NCI-H1930 (cell line): ENCODE measurements at regions not wholly inside any gene's neighbourhood (a gene's known extent, or its start where the extent isn't known, plus 50 kb on each side); places are given as distances from the start of the nearest gene placed in this dataset.

Source experiments
- DNase-seq, 2 experiments: peaks; one replicate each; lab custom pipeline; 2025; lab: John Stamatoyannopoulos, UW

DNA sequence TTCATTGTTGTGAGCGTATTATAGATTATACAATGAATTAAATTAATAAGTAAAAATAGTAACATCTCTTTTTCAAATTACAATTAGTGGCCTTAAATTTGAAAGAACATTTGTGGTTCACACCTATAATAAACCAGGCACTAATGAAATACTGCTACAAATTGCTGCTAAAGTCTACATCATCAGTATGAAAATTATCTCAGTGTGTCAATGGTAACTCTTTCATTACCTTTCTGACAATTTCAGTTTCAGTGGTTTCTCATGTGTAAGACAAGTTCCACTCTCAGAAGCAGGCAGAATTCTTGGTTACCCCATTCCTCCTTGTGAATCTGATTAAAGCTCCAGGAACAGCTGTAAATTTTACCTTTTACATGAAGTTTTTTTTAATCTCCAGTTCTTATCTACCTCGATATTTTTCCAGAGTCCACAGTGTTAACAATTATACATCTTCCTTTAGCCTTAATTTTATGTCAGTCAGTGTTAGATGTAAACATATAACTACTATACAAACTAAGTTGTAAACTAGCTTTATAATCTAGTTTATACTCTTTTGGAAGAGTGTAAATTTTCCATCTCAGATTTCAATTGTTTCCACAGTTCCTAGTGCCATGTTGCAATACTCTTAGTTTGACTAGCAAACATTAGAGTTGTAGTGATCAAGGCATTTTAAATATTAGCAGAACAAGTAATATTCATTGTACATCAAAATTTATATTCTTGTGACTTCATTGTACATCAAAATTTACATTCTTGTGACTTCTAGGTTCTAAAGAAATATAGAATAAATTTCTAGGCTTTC, 1038.4 kb downstream of the EPHA7 start:
- no peak for DNase-seq

DNA sequence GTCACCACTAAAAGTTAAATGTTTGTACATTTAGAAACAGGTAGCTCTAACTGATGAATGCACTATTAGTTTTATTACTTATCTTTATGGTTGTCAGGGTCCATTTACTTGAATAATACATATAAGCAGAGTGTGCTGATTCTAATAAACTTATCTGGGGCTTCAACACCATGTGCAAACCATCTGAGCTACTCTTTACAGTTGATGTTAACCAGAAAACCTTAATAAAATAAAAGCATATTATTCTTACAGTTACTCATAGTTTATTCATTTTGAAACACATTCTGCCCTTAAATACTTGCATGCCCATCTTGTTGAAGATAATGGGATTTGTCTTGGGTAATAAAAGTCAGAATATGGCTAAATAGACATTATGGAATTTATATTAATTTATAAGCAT, 1042.2 kb downstream of the EPHA7 start:
- no peak for DNase-seq

- no peak for DNase-seq
These were observed 1042.7 kb downstream of the EPHA7 start for GRCh38 chr6:92376691-92377090.

GRCh38 chr6:92371211-92372208, 1047.8 kb downstream of the EPHA7 start:
- no peak for DNase-seq

GRCh38 chr6:92369309-92369708, 1050.0 kb downstream of the EPHA7 start:
- no peak for DNase-seq

GRCh38 chr6:92364948-92365541, 1054.3 kb downstream of the EPHA7 start:
- DNase-seq = no peak

DNA sequence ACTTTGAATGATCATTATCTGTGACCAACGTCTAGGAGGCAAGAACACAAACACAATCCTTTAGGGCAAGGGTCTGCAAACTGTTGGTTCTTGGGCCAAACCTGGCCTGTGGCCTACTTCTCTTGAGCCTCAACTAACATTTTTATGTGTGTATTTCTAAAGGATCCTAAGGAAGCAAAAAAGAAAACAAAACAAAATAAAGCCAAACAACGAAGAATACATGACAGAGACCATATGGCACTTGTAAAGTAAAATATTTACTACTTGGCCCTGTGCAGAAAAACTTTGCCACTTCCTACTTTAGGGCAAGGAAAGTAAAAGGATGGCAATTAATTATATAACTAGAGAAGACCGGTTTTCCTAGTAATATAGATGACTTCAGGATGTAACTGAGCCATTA, 1056.2 kb downstream of the EPHA7 start:
- no peak for DNase-seq

GRCh38 chr6:92362404-92362803, 1057.0 kb downstream of the EPHA7 start:
- no peak for DNase-seq

DNA sequence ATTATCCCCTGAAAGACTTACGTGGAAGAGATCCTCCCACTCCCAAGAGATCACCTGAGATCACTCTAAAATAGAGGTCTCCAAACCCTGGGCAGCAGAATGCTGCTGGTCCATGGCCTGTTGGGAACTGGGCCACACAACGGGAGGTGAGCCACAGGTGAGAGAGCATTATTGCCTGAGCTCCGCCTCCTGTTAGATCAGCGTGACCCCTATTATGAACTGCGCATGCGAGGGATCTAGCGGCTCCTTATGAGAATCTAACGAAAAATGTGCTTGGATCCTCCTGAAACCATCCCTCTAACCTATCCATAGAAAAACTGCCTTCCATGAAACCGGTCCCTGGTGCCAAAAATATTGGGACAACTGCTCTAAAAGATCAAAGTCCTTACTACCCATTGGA, 1057.4 kb downstream of the EPHA7 start:
- no peak for DNase-seq

DNA sequence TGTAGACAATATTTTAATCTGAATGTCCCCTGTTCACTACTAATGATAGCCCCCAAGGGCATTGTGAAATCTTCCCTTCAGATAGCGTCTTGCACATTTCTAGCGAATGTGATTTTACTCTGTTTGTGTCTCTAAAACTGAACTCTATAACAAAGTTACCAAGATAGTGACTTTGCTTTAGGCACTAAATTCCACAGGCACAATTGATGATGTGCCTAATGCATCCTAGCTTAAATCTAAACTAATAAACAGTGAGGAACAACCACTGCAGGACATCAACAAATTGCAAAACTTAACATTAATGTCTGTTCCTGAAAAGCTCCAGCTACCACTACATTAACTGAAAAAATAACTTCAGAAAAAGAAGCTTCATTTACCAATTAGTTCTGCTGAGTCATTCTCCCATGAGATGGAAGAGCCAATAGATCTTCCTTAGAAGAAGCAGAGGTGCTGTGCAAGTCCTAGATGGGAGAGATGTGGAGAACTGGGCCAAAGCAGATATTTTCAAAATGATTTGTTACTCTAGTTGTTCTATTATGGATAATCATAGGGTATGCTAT, 1065.0 kb downstream of the EPHA7 start:
- no peak for DNase-seq

DNA sequence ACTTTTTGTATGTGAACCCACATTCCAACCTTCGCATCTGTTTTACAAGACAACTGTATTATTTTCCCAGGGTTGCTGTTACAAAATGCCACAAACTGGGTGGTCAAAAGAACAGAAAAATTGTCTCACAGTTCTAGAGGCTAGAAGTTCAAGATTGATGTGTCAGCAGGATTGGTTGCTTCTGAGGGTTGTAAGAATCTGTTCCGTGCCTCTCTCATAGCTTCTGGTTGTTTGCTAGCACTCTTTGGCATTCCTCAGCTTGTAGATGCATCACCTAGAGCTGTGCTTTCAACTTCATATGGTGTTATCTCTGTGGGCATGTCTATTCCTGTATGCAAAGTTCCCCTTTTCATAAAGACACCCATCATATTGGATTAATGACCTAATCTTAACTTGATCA, 1067.2 kb downstream of the EPHA7 start:
- DNase-seq = no peak

DNA sequence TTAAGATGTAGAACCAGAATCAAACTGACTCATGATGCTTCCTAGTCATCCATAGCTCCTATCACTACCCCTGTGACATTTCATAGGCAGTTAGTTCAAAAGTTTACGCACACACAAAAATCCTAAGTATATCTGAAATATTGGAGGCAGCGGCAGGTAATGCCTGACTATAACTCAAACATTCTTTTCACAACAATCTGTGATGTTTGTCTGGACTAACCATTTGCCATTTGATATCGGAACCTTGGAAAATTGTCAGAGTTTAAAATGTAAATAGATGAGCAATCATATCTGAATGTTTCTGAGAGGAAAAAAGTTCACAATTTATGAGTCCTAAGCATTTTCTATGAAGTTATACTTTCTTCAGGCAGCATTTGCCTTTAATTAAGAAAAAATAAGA, 1078.2 kb downstream of the EPHA7 start:
- DNase-seq = no peak

DNA sequence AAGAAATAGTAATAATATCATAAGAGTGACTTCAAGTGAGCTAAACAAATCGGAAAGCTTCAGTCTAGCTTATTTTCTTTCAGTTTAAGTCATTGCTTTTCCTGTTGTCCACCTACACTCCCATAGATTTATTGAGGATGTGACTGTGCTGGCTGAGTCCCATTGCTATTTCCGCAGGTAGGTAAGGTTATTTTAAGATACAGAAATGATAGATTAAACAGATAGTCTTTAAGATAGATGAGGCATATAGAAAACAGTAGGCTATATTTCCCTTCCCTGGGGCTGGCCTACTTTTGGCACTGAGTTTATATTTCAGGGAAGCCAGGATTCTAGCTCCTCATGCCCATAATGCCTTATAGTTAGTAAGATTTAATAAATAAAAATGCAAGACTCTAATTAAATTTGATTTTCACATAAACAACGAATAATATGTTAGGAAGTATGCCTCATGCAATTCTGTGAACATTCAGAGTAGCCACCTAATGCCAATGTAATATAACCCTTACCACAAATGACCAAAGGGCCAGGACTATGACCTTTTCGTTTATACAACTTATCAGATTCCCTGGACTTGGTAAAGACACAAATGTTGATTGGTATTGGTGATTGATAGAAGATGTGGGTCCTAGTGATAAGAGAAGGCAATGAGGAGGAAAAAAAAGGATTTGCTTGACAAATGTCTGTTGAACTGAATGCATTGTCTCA, 1079.3 kb downstream of the EPHA7 start:
- DNase-seq = no peak

DNA sequence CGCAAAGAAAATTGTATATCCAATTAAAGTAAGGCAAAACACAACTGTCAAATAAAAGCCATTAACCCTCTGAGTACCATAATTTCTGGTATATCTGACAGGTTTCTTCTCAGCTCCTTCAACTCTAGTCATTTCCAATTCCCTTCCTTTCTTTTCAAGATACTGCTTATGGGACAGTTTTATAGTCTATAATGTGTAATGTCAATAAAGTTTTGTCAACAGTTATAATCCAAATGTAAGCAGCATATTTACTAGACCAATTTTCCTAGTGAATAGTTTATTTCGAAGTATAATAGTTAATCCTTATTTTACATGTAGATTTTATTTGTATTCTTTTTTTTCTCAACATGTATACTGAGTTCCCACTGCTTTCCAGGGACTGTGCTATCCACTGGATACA, 1081.8 kb downstream of the EPHA7 start:
- DNase-seq = no peak

DNA sequence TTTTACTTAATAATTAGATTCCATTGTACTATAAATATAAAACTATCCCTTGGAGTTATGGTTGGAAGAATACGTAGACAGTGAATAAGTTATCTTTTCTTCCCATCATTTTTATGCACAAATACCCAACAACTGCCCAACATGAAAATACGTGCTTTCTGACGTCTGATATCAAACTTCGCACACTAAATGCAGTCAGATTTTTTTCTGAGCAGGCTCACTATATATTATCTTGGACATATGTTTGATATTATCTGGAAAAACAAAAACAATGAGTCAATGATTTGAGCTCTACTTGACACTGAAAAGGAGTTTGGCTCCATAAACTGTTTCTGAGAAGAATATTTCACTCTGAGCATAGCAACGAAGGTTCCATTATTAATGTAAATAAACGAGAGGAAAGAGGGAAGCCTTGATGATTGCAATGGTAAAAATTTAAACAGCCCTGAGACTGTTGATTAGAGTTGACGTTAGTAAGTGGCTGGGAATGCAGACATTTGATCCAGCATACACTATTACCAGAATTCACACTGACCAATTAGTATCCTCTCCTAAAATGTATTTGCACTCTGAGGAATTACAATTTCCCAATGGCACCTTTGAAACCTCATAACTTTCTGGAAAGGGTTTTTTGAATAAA, 1090.0 kb downstream of the EPHA7 start:
- DNase-seq = no peak

DNA sequence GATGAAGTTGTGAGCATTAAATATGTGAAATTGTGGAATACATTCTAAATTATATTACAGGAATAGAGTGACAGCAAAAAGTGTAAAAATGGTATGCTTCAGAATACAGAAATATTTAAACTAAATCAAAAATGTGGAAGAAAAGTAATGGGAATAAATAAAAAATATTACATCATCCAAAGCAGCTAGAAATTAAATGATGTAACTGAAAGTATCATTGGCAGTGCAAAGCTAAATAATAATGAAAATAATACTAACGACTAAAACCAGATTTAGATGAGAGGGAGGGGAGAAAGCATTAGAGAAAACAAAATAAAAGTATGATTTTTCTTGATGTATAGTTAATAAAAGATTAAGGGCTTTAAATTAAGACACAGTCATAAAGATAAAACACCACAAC, 1104.0 kb downstream of the EPHA7 start:
- no peak for DNase-seq

- DNase-seq = no peak
These were observed 1122.3 kb downstream of the EPHA7 start for GRCh38 chr6:92297101-92297500.

DNA sequence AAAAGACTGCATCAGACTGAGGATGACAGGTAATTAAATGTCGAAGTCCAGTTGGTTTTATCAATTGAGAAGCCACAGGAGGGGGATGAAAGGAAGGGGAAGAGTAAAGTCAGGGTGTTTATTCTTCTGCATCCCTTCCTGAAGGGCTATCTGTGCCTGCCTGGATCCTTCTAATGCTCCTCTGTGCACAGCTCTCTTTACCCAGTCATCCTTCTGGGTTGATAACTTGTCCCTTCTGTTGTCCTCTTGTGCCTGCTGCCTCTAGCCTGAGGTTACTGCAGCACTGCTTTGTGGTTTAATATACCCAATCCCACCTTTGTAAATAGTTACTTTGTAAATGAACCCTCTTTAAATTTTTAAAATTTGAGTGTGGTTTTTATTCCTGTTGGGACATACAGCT, 1127.3 kb downstream of the EPHA7 start:
- no peak for DNase-seq

- no peak for DNase-seq
These were observed 1129.5 kb downstream of the EPHA7 start for GRCh38 chr6:92289831-92290230.

DNA sequence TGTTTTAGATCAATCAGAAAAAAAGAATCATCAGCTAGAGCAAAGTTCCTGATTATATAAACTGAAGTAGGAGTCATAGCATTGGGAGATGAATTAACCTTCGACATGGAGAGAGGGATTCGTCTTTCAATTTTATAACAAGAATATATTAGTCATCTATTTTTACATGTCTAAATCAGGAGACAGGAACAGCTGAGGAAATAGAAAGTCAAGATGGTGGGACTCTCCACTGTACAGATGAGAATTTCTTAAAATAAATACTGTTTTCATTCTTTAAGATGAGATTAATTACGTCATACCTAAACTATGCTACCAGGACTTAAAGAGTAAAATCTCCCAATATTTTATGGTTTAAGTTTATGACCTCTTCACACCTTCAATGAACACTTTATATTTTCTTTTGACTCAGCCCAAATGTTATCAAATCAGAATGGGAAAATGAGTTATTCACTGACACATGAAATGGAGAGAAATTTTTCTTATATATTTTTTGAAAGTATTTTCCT, 1137.7 kb downstream of the EPHA7 start:
- DNase-seq = no peak

- DNase-seq = no peak
These were observed 1144.2 kb downstream of the EPHA7 start for GRCh38 chr6:92275150-92275549.
